IMR-90 (cell line): ENCODE measurements at regions not wholly inside any gene's neighbourhood (a gene's known extent, or its start where the extent isn't known, plus 50 kb on each side); places are given as distances from the start of the nearest gene placed in this dataset.

ENCODE experiments used
- ATAC-seq: fragments of 200-7000 bp; cut with Tn5 transposase; 2 replicates; pipeline ENCODE4 v1.9.1; 2020; ENCODE audit warnings: low read depth, mild to moderate bottlenecking, moderate library complexity
- BruUV-seq: library from RNA; stranded (reverse); fragments of 400-500 nt; replicated peaks from 2 replicates; lab custom pipeline; 2021; lab: Mats Ljungman, UMichigan
- CTCF ChIA-PET: fragments of 300-600 bp; formaldehyde crosslinking; extraction: SDS; loops from one replicate; lab custom pipeline; 2021; ENCODE audit warnings: antibody characterized with exemption; lab: Yijun Ruan, JAX
- POLR2A ChIA-PET: fragments of 300-600 bp; sonication (Branson Sonifier 250); formaldehyde crosslinking; loops from one replicate; lab custom pipeline; 2022; ENCODE audit warnings: antibody characterized with exemption; ENCODE audit not compliant: unreplicated experiment; lab: Charles Lee
- DNase-seq: peaks from one replicate; pipeline ENCODE4 v3.0.0; 2013
- H2AFZ ChIP-seq: replicated peaks from 2 replicates; pipeline ENCODE3; 2013; ENCODE audit warnings: low read length, mild to moderate bottlenecking; ENCODE audit not compliant: poor library complexity
- H2AK5ac ChIP-seq: 2 replicates; pipeline ENCODE4 v1.6.1; 2013; ENCODE audit warnings: low read depth, low read length, inconsistent platforms
- H2AK9ac ChIP-seq: replicated peaks from 2 replicates; pipeline ENCODE3; 2013; ENCODE audit warnings: mild to moderate bottlenecking, low read depth, low read length, moderate library complexity; ENCODE audit not compliant: poor library complexity
- H2BK120ac ChIP-seq: 2 replicates; pipeline ENCODE4 v1.6.1; 2013; ENCODE audit warnings: low read depth, low read length, inconsistent platforms
- H2BK15ac ChIP-seq: 3 replicates; pipeline ENCODE4 v1.6.1; 2013; ENCODE audit warnings: low read depth, low read length, inconsistent platforms
- H2BK20ac ChIP-seq: 2 replicates; pipeline ENCODE4 v1.6.1; 2013; ENCODE audit warnings: low read depth, mild to moderate bottlenecking, inconsistent platforms, low read length, moderate library complexity
- H2BK5ac ChIP-seq: 2 replicates; pipeline ENCODE4 v1.6.1; 2013; ENCODE audit warnings: mild to moderate bottlenecking, low read depth, low read length, inconsistent platforms; ENCODE audit not compliant: poor library complexity, severe bottlenecking
- H3K14ac ChIP-seq: replicated peaks from 2 replicates; pipeline ENCODE4 v1.6.1; 2013; ENCODE audit warnings: low read depth, low read length, inconsistent platforms
- H3K18ac ChIP-seq: 2 replicates; pipeline ENCODE4 v1.6.1; 2013; ENCODE audit warnings: low read depth, low read length, control low read depth
- H3K23ac ChIP-seq: 2 replicates; pipeline ENCODE4 v1.6.1; 2013; ENCODE audit warnings: low read depth, low read length, inconsistent platforms
- H3K27ac ChIP-seq: 2 replicates; pipeline ENCODE4 v1.5.1; 2013; ENCODE audit warnings: mild to moderate bottlenecking, control low read depth, low read length; ENCODE audit not compliant: insufficient read depth
- H3K27me3 ChIP-seq: 2 replicates; pipeline ENCODE4 v1.6.1; 2013; ENCODE audit warnings: low read length; ENCODE audit not compliant: control insufficient read depth, insufficient read depth
- H3K36me3 ChIP-seq: 2 replicates; pipeline ENCODE4 v1.6.1; 2013; ENCODE audit warnings: low read length, mixed read lengths; ENCODE audit not compliant: control insufficient read depth, insufficient read depth
- H3K4ac ChIP-seq: 2 replicates; pipeline ENCODE4 v1.6.1; 2013; ENCODE audit warnings: low read depth, low read length, inconsistent platforms
- H3K4me1 ChIP-seq: 2 replicates; pipeline ENCODE4 v1.6.1; 2013; ENCODE audit warnings: low read length, mixed read lengths; ENCODE audit not compliant: control insufficient read depth, insufficient read depth
- H3K4me2 ChIP-seq: 2 replicates; pipeline ENCODE4 v1.6.1; 2013; ENCODE audit warnings: low read depth, mild to moderate bottlenecking, control low read depth, low read length, moderate library complexity
- H3K4me3 ChIP-seq: 2 replicates; pipeline ENCODE4 v1.5.1; 2013; ENCODE audit warnings: low read depth, mild to moderate bottlenecking, control low read depth, low read length, moderate library complexity; ENCODE audit not compliant: insufficient read depth
- H3K56ac ChIP-seq: 2 replicates; pipeline ENCODE4 v1.6.1; 2013; ENCODE audit warnings: low read length, inconsistent platforms; ENCODE audit not compliant: insufficient read depth; ENCODE audit errors: extremely low read depth
- H3K79me1 ChIP-seq, 2 experiments: 2 replicates each; pipeline ENCODE4 v1.6.1; 2013; ENCODE audit warnings: low read length in 2 of 2, inconsistent platforms in 1 of 2, low read depth in 1 of 2
- H3K9ac ChIP-seq: 2 replicates; pipeline ENCODE4 v1.6.1; 2013; ENCODE audit warnings: low read depth, low read length, control low read depth
- H3K9me1 ChIP-seq: 2 replicates; pipeline ENCODE4 v1.6.1; 2013; ENCODE audit warnings: low read length, inconsistent platforms; ENCODE audit not compliant: insufficient read depth
- H3K9me3 ChIP-seq: 2 replicates; pipeline ENCODE4 v1.6.1; 2013; ENCODE audit warnings: low read length; ENCODE audit not compliant: control insufficient read depth, insufficient read depth
- H4K20me1 ChIP-seq: 2 replicates; pipeline ENCODE4 v1.6.1; 2013; ENCODE audit warnings: low read length, inconsistent platforms; ENCODE audit not compliant: insufficient read depth
- H4K5ac ChIP-seq: 2 replicates; pipeline ENCODE4 v1.6.1; 2013; ENCODE audit warnings: mild to moderate bottlenecking, low read depth, low read length, control low read depth
- H4K8ac ChIP-seq, 2 experiments: 2 replicates each; pipeline ENCODE4 v1.6.1; 2013; ENCODE audit warnings: low read depth in 2 of 2, low read length in 2 of 2, control low read depth in 1 of 2, inconsistent platforms in 1 of 2
- H4K91ac ChIP-seq: 2 replicates; pipeline ENCODE4 v1.6.1; 2013; ENCODE audit warnings: low read depth, low read length, inconsistent platforms; ENCODE audit not compliant: insufficient read depth
- BHLHE40 ChIP-seq: fragments of 150-350 bp; IDR thresholded peaks from 2 replicates; pipeline ENCODE4 v1.6.1; 2016; ENCODE audit warnings: mild to moderate bottlenecking, low read depth, low read length
- CEBPB ChIP-seq: IDR thresholded peaks from 2 replicates; pipeline ENCODE4 v1.6.1; 2012; ENCODE audit warnings: low read depth, low read length, improper control_type of control experiment
- CHD1 ChIP-seq: IDR thresholded peaks from 2 replicates; pipeline ENCODE4 v1.6.1; 2012; ENCODE audit warnings: low read depth, low read length, improper control_type of control experiment
- FOS ChIP-seq: fragments of 150-350 bp; IDR thresholded peaks from 2 replicates; pipeline ENCODE4 v1.6.1; 2016; ENCODE audit warnings: low read depth, low read length
- MAFK ChIP-seq: IDR thresholded peaks from 2 replicates; pipeline ENCODE4 v1.6.1; 2012; ENCODE audit warnings: low read depth, low read length, improper control_type of control experiment
- MAZ ChIP-seq: IDR thresholded peaks from 2 replicates; pipeline ENCODE4 v1.6.1; 2012; ENCODE audit warnings: low read depth, mild to moderate bottlenecking, low read length, improper control_type of control experiment, moderate library complexity, borderline replicate concordance
- MXI1 ChIP-seq: IDR thresholded peaks from 2 replicates; pipeline ENCODE4 v1.6.1; 2012; ENCODE audit warnings: low read depth, mild to moderate bottlenecking, low read length, moderate library complexity, borderline replicate concordance
- NFE2L2 ChIP-seq: fragments of 150-350 bp; IDR thresholded peaks from 2 replicates; pipeline ENCODE4 v1.6.1; 2016; ENCODE audit warnings: low read depth, mild to moderate bottlenecking, low read length
- POLR2A ChIP-seq: IDR thresholded peaks from 2 replicates; pipeline ENCODE4 v1.6.1; 2012; ENCODE audit warnings: mild to moderate bottlenecking, low read depth, low read length
- RAD21 ChIP-seq: IDR thresholded peaks from 2 replicates; pipeline ENCODE4 v1.6.1; 2012; ENCODE audit warnings: low read length, improper control_type of control experiment
- RCOR1 ChIP-seq: IDR thresholded peaks from 2 replicates; pipeline ENCODE4 v1.6.1; 2012; ENCODE audit warnings: mild to moderate bottlenecking, low read length, improper control_type of control experiment; ENCODE audit not compliant: insufficient replicate concordance
- RFX5 ChIP-seq: IDR thresholded peaks from 2 replicates; pipeline ENCODE4 v1.8.0; 2012; ENCODE audit warnings: low read depth, mild to moderate bottlenecking, low read length, moderate library complexity
- SMC3 ChIP-seq: fragments of 150-350 bp; IDR thresholded peaks from 2 replicates; pipeline ENCODE4 v1.6.1; 2016; ENCODE audit warnings: low read depth, mild to moderate bottlenecking, antibody characterized with exemption, low read length, moderate library complexity
- WGBS, 2 experiments: methylation state at CpG; one replicate each; pipeline versions ENCODE4 v1.1.5 to v1.1.7; 2013; ENCODE audit warnings: missing lambda C conversion rate in 2 of 2; ENCODE audit not compliant: insufficient read length in 1 of 2; ENCODE audit errors: extremely low coverage in 2 of 2; 5-methylcytosine and 5-hydroxymethylcytosine counted together
- dilution Hi-C: fragments of 300-500 bp; cut with HindIII; formaldehyde crosslinking; loops from one replicate; pipeline ENCODE4 v1.14.3; 2018; ENCODE audit warnings: low sequenced_read_pairs; ENCODE audit not compliant: unreplicated experiment
- in situ Hi-C: fragments of 300-500 bp; cut with MboI; formaldehyde crosslinking; loops from 3 replicates; pipeline ENCODE4 v1.14.3; 2019; ENCODE audit warnings: low sequenced_read_pairs, inconsistent platforms, mixed read lengths
- intact Hi-C: fragments of 100-400 bp; cut with micrococcal nuclease; formaldehyde crosslinking; loops from 2 replicates; pipeline ENCODE4 v1.10.0; 2022
- TF ChIP-seq, protein P1 (sequence below): fragments of 150-350 bp; IDR thresholded peaks from 2 replicates; pipeline ENCODE4 v1.6.1; 2017; ENCODE audit warnings: mild to moderate bottlenecking, antibody characterized with exemption, low read length, low read depth
- TF ChIP-seq, protein P2 (sequence below): fragments of 150-350 bp; IDR thresholded peaks from 2 replicates; pipeline ENCODE4 v1.6.1; 2016; ENCODE audit warnings: low read depth, mild to moderate bottlenecking, low read length, moderate library complexity, borderline replicate concordance
- TF ChIP-seq, protein P3 (sequence below): conservative IDR thresholded peaks from 2 replicates; pipeline ENCODE4 v1.5.1; 2012; ENCODE audit warnings: mild to moderate bottlenecking, low read depth, low read length, improper control_type of control experiment

DNA sequence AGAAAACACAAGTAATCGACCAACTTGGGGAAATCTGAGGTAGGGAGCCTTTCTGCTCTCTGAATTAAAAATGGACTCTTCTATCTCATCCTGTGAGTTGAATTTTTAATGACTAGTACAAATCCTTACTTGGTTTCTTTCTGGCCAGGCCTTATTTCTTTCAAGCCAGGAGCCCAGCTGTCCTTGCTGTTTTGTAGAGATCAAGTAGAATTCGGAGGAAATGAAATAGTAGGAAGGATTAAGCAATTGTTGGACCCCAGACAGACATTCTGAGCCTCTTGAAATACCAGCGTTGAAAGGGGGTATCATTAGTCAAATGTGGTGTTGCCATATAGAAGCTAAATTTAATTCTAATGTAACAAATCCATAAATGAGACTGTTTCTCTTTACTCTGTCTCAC is 53.7 kb upstream of the SMIM15 start:
- H2AK5ac ChIP-seq, result no peak overlapping the region
- no peak overlapping the region for H3K14ac ChIP-seq
- ATAC-seq (no peak), DNase-seq (no peak)
- H3K9me3 ChIP-seq, result no peaks in the 10 kb centered on the region
- TF ChIP-seq NFE2L2, result no peak
- TF ChIP-seq RAD21, result no peak
- TF ChIP-seq CHD1, result no peak
- no peak for TF ChIP-seq FOS
- no peak for TF ChIP-seq MAFK
- no peak for TF ChIP-seq BHLHE40
- TF ChIP-seq SMC3, result no peak
- TF ChIP-seq, protein P1, sequence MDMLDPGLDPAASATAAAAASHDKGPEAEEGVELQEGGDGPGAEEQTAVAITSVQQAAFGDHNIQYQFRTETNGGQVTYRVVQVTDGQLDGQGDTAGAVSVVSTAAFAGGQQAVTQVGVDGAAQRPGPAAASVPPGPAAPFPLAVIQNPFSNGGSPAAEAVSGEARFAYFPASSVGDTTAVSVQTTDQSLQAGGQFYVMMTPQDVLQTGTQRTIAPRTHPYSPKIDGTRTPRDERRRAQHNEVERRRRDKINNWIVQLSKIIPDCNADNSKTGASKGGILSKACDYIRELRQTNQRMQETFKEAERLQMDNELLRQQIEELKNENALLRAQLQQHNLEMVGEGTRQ, result no peak
- TF ChIP-seq RCOR1, result no peak
- no peak for TF ChIP-seq MAZ
- TF ChIP-seq, protein P2, sequence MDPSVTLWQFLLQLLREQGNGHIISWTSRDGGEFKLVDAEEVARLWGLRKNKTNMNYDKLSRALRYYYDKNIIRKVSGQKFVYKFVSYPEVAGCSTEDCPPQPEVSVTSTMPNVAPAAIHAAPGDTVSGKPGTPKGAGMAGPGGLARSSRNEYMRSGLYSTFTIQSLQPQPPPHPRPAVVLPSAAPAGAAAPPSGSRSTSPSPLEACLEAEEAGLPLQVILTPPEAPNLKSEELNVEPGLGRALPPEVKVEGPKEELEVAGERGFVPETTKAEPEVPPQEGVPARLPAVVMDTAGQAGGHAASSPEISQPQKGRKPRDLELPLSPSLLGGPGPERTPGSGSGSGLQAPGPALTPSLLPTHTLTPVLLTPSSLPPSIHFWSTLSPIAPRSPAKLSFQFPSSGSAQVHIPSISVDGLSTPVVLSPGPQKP, result no peak
- TF ChIP-seq CEBPB, result no peak
- TF ChIP-seq POLR2A, result no peak
- no peak for TF ChIP-seq MXI1
- TF ChIP-seq RFX5, result no peak
- TF ChIP-seq, protein P3, sequence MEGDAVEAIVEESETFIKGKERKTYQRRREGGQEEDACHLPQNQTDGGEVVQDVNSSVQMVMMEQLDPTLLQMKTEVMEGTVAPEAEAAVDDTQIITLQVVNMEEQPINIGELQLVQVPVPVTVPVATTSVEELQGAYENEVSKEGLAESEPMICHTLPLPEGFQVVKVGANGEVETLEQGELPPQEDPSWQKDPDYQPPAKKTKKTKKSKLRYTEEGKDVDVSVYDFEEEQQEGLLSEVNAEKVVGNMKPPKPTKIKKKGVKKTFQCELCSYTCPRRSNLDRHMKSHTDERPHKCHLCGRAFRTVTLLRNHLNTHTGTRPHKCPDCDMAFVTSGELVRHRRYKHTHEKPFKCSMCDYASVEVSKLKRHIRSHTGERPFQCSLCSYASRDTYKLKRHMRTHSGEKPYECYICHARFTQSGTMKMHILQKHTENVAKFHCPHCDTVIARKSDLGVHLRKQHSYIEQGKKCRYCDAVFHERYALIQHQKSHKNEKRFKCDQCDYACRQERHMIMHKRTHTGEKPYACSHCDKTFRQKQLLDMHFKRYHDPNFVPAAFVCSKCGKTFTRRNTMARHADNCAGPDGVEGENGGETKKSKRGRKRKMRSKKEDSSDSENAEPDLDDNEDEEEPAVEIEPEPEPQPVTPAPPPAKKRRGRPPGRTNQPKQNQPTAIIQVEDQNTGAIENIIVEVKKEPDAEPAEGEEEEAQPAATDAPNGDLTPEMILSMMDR, result no peak
- H3K9ac ChIP-seq, result no peak overlapping the region
- no peak overlapping the region for H2BK20ac ChIP-seq
- in situ Hi-C loops, result no loop called here
- no peak overlapping the region for H4K8ac ChIP-seq
- POLR2A ChIA-PET, result no interaction called here
- H3K4me2 ChIP-seq, result no peak overlapping the region
- H3K79me1 ChIP-seq, result no peaks in the 10 kb centered on the region
- WGBS, 2 experiments, result no CpG with 5 or more reads among the region's 3 CpGs
- H2BK5ac ChIP-seq, result no peak overlapping the region
- no peak overlapping the region for H4K5ac ChIP-seq
- dilution Hi-C loops, result no loop called here
- H2BK120ac ChIP-seq, result no peak overlapping the region
- no peak overlapping the region for H3K4ac ChIP-seq
- H3K9me1 ChIP-seq, result no peaks in the 10 kb centered on the region
- H3K4me3 ChIP-seq, result no peak overlapping the region
- H3K18ac ChIP-seq, result no peak overlapping the region
- no peak overlapping the region for H3K27ac ChIP-seq
- no TSS peak for BruUV-seq
- H4K20me1 ChIP-seq, result no peaks in the 10 kb centered on the region
- H3K36me3 ChIP-seq, result no peaks in the 10 kb centered on the region
- H3K56ac ChIP-seq, result no peak overlapping the region
- H3K4me1 ChIP-seq, result no peaks in the 10 kb centered on the region
- H4K91ac ChIP-seq, result no peak overlapping the region
- H2AFZ ChIP-seq, result no peak overlapping the region
- no peak overlapping the region for H2BK15ac ChIP-seq
- intact Hi-C loops, result no loop called here
- H3K27me3 ChIP-seq, result no peaks in the 10 kb centered on the region; the same call in 1 of the 2 replicates
- no peak overlapping the region for H3K23ac ChIP-seq
- CTCF ChIA-PET, result no interaction called here
- no peak overlapping the region for H2AK9ac ChIP-seq
